ENCODE measurements at regions not wholly inside any gene's neighbourhood (a gene's known extent, or its start where the extent isn't known, plus 50 kb on each side); places are given as distances from the start of the nearest gene placed in this dataset.

DNA sequence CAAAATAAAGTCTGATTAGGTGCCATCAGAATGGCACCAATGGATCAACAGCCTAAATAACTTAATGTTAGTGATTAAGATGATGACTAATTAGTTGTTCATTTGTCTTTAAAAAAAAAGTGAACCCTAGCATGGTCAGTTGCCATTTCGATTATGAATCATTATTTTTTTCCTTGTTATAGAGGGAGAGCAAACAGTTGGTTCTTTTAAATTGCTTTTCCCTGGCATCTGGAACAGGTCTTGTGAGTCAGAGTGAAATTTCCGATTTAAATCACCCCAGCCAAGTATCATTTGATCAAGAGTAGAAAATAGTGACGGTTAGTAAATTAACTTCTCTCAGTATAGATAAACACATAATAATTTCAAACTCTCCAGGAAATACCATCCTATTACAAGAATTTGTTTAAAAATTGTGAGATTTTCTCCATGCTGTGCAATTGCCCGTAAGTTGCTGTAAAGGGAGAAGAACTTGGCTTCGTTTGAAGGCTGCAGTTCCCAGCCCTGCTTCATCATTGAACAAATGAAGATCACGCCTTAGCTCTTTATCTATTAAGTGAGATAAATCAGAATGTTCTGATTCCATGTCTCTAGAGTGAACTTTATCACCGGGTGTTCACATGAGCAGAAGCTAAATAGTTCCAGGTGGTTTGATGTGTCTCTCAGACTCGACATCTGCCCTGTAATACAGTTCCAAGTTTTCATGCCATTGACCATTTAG lies 741.3 kb downstream of the DOK5 start:
- H3K27ac Mint-ChIP-seq, result no peak overlapping the region
- peaks cover 7% of the 10 kb centered on the region for H3K9me3 Mint-ChIP-seq
- no peak for DNase-seq (ENCODE audit: low spot score)
- no peak overlapping the region for H3K4me3 Mint-ChIP-seq
- H3K36me3 Mint-ChIP-seq (ENCODE audit: low read depth), result no peaks in the 10 kb centered on the region
- H3K27me3 Mint-ChIP-seq (ENCODE audit: insufficient read depth), result no peaks in the 10 kb centered on the region
- intact Hi-C loops (cut with micrococcal nuclease), result no loop called here
- no peaks in the 10 kb centered on the region for H3K4me1 Mint-ChIP-seq (ENCODE audit: low read depth)

DNA sequence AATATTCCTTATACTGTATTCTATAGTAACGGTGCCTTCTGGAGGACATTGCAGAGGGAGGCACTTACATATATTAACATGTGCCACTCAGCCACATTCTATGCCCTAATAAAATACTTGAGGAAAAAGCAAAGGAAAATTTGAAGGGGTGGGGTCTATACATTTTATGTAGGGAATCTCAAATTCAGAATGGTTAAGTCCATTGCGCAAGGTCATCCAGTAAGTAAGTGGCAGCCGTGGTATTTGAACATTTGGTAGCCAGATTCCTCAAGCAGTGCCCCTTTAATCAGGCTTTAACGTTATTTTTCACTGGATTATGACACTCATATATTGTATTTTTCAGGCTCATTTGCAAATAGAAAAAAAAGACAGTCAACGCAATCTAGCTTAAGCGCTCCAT lies 738.3 kb downstream of the DOK5 start:
- H3K4me3 Mint-ChIP-seq, result no peak overlapping the region
- no peak overlapping the region for H3K27ac Mint-ChIP-seq
- intact Hi-C loops (cut with micrococcal nuclease), result no loop called here
- no peaks in the 10 kb centered on the region for H3K9me3 Mint-ChIP-seq
- no peaks in the 10 kb centered on the region for H3K4me1 Mint-ChIP-seq (ENCODE audit: low read depth)
- H3K27me3 Mint-ChIP-seq (ENCODE audit: insufficient read depth), result no peaks in the 10 kb centered on the region
- H3K36me3 Mint-ChIP-seq (ENCODE audit: low read depth), result no peaks in the 10 kb centered on the region
- no peak for DNase-seq (ENCODE audit: low spot score)

DNA sequence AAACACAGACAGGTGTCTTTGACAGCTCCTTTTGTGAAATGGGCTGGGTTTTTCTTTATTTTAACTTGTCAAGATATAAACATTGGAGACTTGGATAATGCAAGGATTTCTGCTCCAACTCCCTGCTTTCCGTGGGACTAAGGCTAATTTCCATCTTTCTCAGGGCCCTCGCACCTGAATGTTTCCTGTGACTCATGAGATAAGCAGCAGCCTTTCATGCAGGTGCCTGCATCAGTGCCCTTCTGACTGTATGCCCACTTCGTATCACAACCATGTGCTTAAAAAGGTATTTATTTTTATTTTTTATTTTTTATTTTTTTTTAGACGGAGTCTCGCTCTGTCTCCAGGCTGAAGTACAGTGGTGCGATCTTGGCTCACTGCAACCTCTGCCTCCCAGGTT lies 736.1 kb downstream of the DOK5 start:
- Mint-ChIP-seq H3K27ac (no peak overlapping the region), H3K9me3 (no peaks in the 10 kb centered on the region), H3K4me3 (no peak overlapping the region), H3K4me1 (ENCODE audit: low read depth) (no peaks in the 10 kb centered on the region), H3K36me3 (ENCODE audit: low read depth) (no peaks in the 10 kb centered on the region), H3K27me3 (ENCODE audit: insufficient read depth) (no peaks in the 10 kb centered on the region)
- no peak for DNase-seq (ENCODE audit: low spot score)
- intact Hi-C loops (cut with micrococcal nuclease), result no loop called here

DNA sequence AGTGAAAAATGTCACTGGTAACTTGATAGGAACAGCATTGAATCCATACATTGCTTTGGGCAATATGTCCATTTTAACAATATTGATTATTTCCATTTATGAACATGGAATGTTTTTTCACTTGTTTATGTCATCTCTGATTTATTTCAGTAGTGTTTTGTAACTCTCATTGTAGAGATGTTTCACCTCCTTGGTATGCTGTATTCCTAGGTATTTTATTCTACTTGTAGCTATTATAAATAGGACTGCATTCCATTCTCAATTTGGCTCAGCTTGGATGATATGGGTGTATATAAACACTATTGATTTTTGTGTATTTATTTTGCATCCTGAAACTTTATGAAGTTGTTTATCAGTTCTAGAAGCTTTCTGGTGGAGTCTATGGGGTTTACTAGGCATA lies 730.3 kb downstream of the DOK5 start:
- no peak for DNase-seq (ENCODE audit: low spot score)
- Mint-ChIP-seq H3K27me3 (ENCODE audit: insufficient read depth) (no peaks in the 10 kb centered on the region), H3K36me3 (ENCODE audit: low read depth) (no peaks in the 10 kb centered on the region), H3K4me1 (ENCODE audit: low read depth) (no peaks in the 10 kb centered on the region), H3K27ac (no peak overlapping the region), H3K4me3 (no peak overlapping the region), H3K9me3 (no peaks in the 10 kb centered on the region)
- intact Hi-C loops (cut with micrococcal nuclease), result no loop called here

DNA sequence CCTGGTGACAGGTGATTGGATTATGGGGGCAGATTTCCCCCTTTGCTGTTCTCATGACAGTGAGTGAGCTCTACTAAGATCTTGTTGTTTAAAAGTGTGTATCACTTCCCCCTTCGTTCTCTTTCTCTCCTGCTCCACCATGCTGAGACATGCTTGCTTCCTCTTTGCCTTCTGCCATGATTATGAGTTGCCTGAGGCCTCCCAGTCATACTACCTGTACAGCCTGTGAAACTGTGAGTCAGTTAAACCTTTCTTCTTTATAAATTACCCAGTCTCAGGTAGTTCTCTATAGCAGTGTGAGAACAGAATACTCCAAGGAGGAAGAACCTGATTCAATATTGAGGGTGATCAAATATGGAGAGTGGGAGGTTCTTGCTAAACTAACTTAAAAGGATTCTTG lies 724.9 kb downstream of the DOK5 start:
- H3K27ac Mint-ChIP-seq, result no peak overlapping the region
- H3K9me3 Mint-ChIP-seq, result peaks cover 18% of the 10 kb centered on the region
- no peak for DNase-seq (ENCODE audit: low spot score)
- H3K4me3 Mint-ChIP-seq, result no peak overlapping the region
- H3K27me3 Mint-ChIP-seq (ENCODE audit: insufficient read depth), result no peaks in the 10 kb centered on the region
- intact Hi-C loops (cut with micrococcal nuclease), result no loop called here
- no peaks in the 10 kb centered on the region for H3K4me1 Mint-ChIP-seq (ENCODE audit: low read depth)
- H3K36me3 Mint-ChIP-seq (ENCODE audit: low read depth), result no peaks in the 10 kb centered on the region

DNA sequence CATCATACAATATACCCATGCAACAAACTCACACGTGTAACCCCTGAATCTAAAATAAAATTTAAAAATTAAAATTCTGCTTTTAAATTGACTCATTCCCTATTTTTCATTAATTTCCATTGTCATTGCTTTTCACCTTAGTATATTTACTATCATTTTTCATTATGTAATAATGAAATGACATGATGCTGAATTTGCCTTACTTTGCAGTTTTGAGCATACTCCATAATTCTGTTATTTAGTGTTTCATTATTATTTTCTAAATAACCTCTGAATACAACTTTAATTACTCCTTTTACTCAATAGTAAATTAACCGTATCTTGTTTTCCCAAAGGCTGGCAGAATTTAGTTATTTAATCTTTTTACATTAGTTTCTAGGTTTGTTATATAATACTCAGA lies 719.6 kb downstream of the DOK5 start:
- peaks cover 24% of the 10 kb centered on the region for H3K9me3 Mint-ChIP-seq
- no peaks in the 10 kb centered on the region for H3K4me1 Mint-ChIP-seq (ENCODE audit: low read depth)
- no peaks in the 10 kb centered on the region for H3K36me3 Mint-ChIP-seq (ENCODE audit: low read depth)
- intact Hi-C loops (cut with micrococcal nuclease), result no loop called here
- H3K4me3 Mint-ChIP-seq, result no peak overlapping the region
- H3K27me3 Mint-ChIP-seq (ENCODE audit: insufficient read depth), result no peaks in the 10 kb centered on the region
- no peak overlapping the region for H3K27ac Mint-ChIP-seq
- DNase-seq (ENCODE audit: low spot score), result no peak

DNA sequence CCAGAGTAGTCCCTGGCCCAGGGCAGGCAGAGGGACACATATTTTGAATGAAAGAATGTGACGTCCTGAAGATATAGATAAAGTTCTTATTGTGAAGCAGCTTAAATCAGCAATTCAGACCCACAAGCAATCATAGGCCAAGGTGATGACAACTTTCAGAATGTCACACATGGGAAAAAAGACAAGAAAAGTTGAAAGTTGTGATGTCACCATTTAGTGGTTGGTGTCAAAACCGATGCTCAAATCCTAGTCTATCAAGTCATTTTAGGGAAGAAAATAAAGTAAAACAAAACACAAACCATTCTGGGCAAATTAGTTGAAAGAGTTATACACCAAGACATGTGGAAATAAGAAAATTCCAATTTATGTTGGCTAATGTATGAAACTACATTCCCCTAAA lies 710.8 kb downstream of the DOK5 start:
- Mint-ChIP-seq H3K4me1 (ENCODE audit: low read depth) (no peaks in the 10 kb centered on the region), H3K9me3 (peaks cover 29% of the 10 kb centered on the region), H3K27me3 (ENCODE audit: insufficient read depth) (no peaks in the 10 kb centered on the region), H3K4me3 (no peak overlapping the region), H3K27ac (no peak overlapping the region), H3K36me3 (ENCODE audit: low read depth) (no peaks in the 10 kb centered on the region)
- no peak for DNase-seq (ENCODE audit: low spot score)
- intact Hi-C loops (cut with micrococcal nuclease), result no loop called here

DNA sequence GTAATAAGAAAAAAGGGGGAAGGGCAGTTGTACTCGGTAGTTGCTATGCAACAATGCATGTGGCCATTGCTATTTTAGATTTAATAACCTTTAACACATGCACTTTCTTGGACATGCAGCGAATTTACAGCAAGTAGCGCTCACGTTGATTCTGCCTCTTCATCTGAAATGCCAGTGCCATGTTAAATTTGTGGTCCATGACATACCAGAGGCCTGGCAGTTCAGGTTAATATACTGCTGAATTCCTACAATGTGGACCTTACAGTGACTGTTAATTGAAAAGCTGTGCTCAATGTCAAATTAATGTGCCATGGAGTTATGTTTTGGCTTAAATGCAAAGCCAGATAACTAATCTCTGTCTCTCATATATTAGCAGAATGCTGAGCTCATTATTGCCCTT lies 699.7 kb downstream of the DOK5 start:
- no peak for DNase-seq (ENCODE audit: low spot score)
- Mint-ChIP-seq H3K27me3 (ENCODE audit: insufficient read depth) (no peaks in the 10 kb centered on the region), H3K4me3 (no peak overlapping the region), H3K9me3 (peaks cover 14% of the 10 kb centered on the region), H3K4me1 (ENCODE audit: low read depth) (no peaks in the 10 kb centered on the region), H3K36me3 (ENCODE audit: low read depth) (no peaks in the 10 kb centered on the region), H3K27ac (no peak overlapping the region)
- intact Hi-C loops (cut with micrococcal nuclease), result no loop called here

DNA sequence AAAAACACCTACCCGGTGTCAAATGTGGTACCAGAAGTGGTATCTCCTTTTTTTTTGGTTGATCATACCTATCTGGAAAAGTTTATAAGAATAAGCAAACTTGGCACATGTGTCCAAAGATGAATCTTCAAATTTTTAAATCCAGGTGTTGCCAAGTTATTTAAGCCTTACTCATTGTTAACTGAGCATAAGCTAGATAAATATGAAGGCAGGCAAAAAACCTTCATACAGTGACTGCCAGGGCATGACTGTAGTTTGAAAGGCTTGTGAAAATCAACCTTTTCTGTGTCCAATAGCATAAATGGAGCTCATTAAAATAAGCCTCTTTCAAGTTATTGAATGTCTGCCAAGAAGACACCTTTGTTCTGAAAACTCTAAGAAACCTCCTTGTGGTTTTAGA lies 699.2 kb downstream of the DOK5 start:
- H3K4me3 Mint-ChIP-seq, result no peak overlapping the region
- intact Hi-C loops (cut with micrococcal nuclease), result no loop called here
- DNase-seq (ENCODE audit: low spot score), result no peak
- H3K4me1 Mint-ChIP-seq (ENCODE audit: low read depth), result no peaks in the 10 kb centered on the region
- no peaks in the 10 kb centered on the region for H3K27me3 Mint-ChIP-seq (ENCODE audit: insufficient read depth)
- H3K36me3 Mint-ChIP-seq (ENCODE audit: low read depth), result no peaks in the 10 kb centered on the region
- no peak overlapping the region for H3K27ac Mint-ChIP-seq
- peaks cover 10% of the 10 kb centered on the region for H3K9me3 Mint-ChIP-seq

DNA sequence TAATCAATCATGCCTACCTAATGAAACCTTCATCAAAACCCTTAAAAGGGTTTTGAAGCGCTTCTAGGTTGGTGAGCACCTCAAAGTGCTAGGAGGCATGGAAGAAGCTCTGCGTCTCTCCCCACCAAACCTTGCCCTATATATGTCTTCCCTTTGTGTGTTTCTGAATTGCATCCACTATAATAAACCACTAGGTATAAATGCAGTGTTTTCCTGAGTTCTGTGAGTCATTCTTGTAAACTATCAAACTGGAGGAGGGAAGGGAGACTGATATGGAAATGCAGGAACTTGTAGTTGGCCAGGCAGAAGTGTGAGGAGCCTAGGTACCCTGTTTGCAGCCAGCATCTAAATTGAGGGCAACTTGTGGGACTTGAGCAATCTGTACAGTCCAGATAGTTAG lies 698.8 kb downstream of the DOK5 start:
- Mint-ChIP-seq H3K27me3 (ENCODE audit: insufficient read depth) (no peaks in the 10 kb centered on the region), H3K27ac (no peak overlapping the region), H3K9me3 (peaks cover 10% of the 10 kb centered on the region), H3K36me3 (ENCODE audit: low read depth) (no peaks in the 10 kb centered on the region), H3K4me3 (no peak overlapping the region), H3K4me1 (ENCODE audit: low read depth) (no peaks in the 10 kb centered on the region)
- DNase-seq (ENCODE audit: low spot score), result no peak
- intact Hi-C loops (cut with micrococcal nuclease), result no loop called here

DNA sequence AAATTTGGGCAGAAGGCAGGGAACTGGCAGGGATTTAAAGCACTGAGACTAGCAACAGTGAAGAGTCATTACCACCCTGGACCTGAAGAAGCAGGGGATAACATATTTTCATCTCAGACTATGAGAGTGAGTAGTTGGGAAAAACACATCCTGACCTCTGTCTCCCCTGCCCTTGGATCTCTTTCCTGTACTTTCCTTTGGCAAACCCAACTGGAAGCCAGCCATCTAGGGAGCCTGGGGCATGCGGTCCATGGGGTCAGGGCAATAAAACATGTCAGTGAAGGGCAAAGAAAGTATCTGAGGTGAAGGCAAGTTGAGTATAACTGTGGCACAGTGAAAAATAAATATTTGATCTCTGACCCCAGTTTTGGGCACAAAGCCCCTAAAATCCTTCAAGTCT lies 698.2 kb downstream of the DOK5 start:
- no peak for DNase-seq (ENCODE audit: low spot score)
- Mint-ChIP-seq H3K4me1 (ENCODE audit: low read depth) (no peaks in the 10 kb centered on the region), H3K9me3 (peaks cover 10% of the 10 kb centered on the region), H3K36me3 (ENCODE audit: low read depth) (no peaks in the 10 kb centered on the region), H3K4me3 (no peak overlapping the region), H3K27me3 (ENCODE audit: insufficient read depth) (no peaks in the 10 kb centered on the region), H3K27ac (no peak overlapping the region)
- intact Hi-C loops (cut with micrococcal nuclease), result no loop called here

DNA sequence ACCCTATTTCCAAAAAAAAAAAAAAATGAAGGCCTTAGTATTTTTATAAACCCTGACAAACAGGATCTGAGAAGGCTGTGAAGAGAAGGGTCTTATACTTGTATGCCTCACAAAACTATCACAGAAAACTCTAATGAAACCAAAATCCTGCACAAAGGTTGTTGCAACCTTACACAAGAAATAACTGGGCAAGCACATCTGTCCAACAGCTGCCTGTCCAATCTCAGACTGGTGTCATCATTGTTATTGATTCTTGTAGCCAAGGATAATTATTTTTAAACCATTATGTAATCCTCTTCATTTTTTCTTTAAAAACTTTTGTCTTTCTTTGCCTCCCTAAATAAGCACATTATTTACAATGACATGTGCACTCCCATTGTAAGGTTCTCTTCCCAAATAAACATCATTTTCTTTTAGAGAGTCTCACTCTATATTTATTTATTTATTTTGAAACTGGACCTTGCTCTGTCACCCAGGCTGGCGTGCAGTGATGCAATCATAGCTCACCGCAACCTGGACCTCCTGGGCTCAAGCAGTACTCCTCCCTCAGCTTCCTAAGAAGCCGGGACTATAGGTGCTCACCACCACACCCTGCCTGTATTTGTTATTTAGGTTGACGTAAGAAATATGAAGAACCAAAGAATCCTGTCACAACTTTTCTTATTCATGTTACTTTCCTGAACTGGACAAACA lies 697.1 kb downstream of the DOK5 start:
- H3K36me3 Mint-ChIP-seq (ENCODE audit: low read depth), result no peaks in the 10 kb centered on the region

DNA sequence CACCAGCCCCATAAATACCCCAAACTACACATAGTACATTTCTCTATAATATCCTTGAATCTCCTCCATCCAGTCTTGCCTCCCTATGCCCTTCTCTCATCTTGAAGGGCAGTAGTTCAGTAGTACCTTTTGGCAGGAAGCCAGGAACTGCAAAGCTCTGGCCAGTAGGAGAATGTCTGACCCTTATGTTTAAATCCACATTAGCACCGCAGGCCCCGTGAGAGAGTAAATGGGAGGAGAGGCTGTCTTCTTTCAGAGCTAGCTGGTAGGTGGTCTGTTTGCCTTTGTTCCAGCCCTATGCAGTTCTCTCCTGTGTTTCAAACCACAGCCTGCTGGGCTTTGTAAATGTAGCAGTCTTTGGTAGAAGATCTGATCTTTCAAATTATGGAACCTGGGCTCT lies 690.7 kb downstream of the DOK5 start:
- no peak overlapping the region for H3K4me3 Mint-ChIP-seq
- DNase-seq (ENCODE audit: low spot score), result no peak
- no peaks in the 10 kb centered on the region for H3K36me3 Mint-ChIP-seq (ENCODE audit: low read depth)
- H3K4me1 Mint-ChIP-seq (ENCODE audit: low read depth), result no peaks in the 10 kb centered on the region
- intact Hi-C loops (cut with micrococcal nuclease), result no loop called here
- H3K27ac Mint-ChIP-seq, result no peak overlapping the region
- H3K27me3 Mint-ChIP-seq (ENCODE audit: insufficient read depth), result no peaks in the 10 kb centered on the region
- H3K9me3 Mint-ChIP-seq, result peaks cover 5% of the 10 kb centered on the region

More for the DNA sequence above, 697.1 kb downstream of the DOK5 start:
- Mint-ChIP-seq H3K27me3 (ENCODE audit: insufficient read depth) (no peaks in the 10 kb centered on the region), H3K9me3 (peaks cover 10% of the 10 kb centered on the region), H3K27ac (no peak overlapping the region), H3K4me3 (no peak overlapping the region), H3K4me1 (ENCODE audit: low read depth) (no peaks in the 10 kb centered on the region)
- intact Hi-C loops (cut with micrococcal nuclease), result no loop called here
- DNase-seq (ENCODE audit: low spot score), result no peak

DNA sequence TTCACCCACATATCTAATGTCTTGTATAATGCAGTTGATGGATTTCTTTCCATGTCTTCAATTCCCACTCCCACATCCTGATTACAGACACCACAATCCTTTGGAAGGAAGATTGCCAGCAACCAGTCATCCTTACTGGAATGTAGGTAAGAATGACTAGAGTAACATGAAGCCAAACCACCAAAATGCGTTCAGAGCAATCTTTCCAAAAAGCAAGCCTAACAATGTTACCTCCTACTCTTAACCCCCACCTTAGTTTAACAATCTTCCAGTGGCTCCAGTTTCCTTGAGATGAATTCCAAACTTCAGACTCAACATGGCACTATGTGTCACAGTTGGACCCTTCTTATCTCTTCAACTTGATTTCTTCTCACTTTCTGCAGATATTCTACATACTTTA lies 685.6 kb downstream of the DOK5 start:
- Mint-ChIP-seq H3K4me3 (no peak overlapping the region), H3K4me1 (ENCODE audit: low read depth) (no peaks in the 10 kb centered on the region), H3K27me3 (ENCODE audit: insufficient read depth) (no peaks in the 10 kb centered on the region), H3K36me3 (ENCODE audit: low read depth) (no peaks in the 10 kb centered on the region), H3K9me3 (peaks cover 15% of the 10 kb centered on the region), H3K27ac (no peak overlapping the region)
- intact Hi-C loops (cut with micrococcal nuclease), result no loop called here
- no peak for DNase-seq (ENCODE audit: low spot score)

Data from activated T-helper 1 cell treated with anti-CD3 and anti-CD28 coated beads, Interleukin-12 subunit alpha, Interleukin-12 subunit beta, Interleukin-2, Interleukin-4 antibody, amounts not matched to agents 30 ng/mL and 10 ng/mL and 1 ng/mL, durations not matched to agents 14 hours and 24 hours and 36 hours (primary cell).